Nephron (organoid): ENCODE measurements at regions not wholly inside any gene's neighbourhood (a gene's known extent, or its start where the extent isn't known, plus 50 kb on each side); places are given as distances from the start of the nearest gene placed in this dataset.
A peak's percentile ranks its signal among the peaks of the same experiment; 100 is the strongest.

ENCODE experiments used
- H3K27ac Mint-ChIP-seq, 3 experiments: 2 replicates each; pipeline ENCODE4 v1.8.0; 2020; ENCODE audit warnings: mixed read lengths in 3 of 3, mild to moderate bottlenecking in 2 of 3, moderate library complexity in 1 of 3
- H3K27me3 Mint-ChIP-seq: 2 replicates; pipeline ENCODE4 v1.8.0; 2021; ENCODE audit warnings: low read depth, mild to moderate bottlenecking, moderate library complexity, mixed read lengths
- H3K36me3 Mint-ChIP-seq: 2 replicates; pipeline ENCODE4 v1.8.0; 2020; ENCODE audit warnings: low read depth, mixed read lengths
- H3K4me1 Mint-ChIP-seq: 2 replicates; pipeline ENCODE4 v1.8.0; 2020; ENCODE audit warnings: mixed read lengths
- H3K4me3 Mint-ChIP-seq, 3 experiments: 2 replicates each; pipeline ENCODE4 v1.8.0; 2020; ENCODE audit warnings: mild to moderate bottlenecking in 3 of 3, mixed read lengths in 3 of 3, moderate library complexity in 2 of 3
- H3K9me3 Mint-ChIP-seq: 2 replicates; pipeline ENCODE4 v1.8.0; 2020; ENCODE audit warnings: mixed read lengths
- TF ChIP-seq, protein P1 (sequence below), 3 experiments: fragments of 200-600 bp; sonication (generic); IDR thresholded peaks; one replicate each; pipeline ENCODE4 v1.5.0; 2021; ENCODE audit warnings: antibody characterized with exemption in 3 of 3; ENCODE audit not compliant: unreplicated experiment in 3 of 3

DNA sequence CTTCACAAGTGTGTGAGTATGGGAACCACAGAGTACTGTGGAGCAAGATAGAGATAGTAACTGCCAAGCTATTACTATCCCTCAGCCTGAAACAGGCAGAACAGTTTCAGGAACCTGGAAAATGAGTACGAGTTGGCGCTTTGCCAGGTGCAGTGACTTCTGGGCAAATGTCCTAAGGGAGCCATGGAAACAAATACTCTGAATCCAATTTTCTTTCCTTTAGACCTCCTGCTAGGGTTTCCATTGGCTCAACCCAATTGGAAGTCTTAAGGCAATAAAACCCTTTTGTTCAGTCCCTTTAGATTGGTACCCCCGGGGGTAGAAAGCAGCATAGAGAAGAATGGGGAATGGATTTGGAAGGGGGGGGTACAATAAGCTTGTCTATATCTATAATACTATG is 205.0 kb upstream of the EPHA7 start:
- no peaks in the 10 kb centered on the region for H3K9me3 Mint-ChIP-seq
- no peaks in the 10 kb centered on the region for H3K27me3 Mint-ChIP-seq
- TF ChIP-seq, protein P1, sequence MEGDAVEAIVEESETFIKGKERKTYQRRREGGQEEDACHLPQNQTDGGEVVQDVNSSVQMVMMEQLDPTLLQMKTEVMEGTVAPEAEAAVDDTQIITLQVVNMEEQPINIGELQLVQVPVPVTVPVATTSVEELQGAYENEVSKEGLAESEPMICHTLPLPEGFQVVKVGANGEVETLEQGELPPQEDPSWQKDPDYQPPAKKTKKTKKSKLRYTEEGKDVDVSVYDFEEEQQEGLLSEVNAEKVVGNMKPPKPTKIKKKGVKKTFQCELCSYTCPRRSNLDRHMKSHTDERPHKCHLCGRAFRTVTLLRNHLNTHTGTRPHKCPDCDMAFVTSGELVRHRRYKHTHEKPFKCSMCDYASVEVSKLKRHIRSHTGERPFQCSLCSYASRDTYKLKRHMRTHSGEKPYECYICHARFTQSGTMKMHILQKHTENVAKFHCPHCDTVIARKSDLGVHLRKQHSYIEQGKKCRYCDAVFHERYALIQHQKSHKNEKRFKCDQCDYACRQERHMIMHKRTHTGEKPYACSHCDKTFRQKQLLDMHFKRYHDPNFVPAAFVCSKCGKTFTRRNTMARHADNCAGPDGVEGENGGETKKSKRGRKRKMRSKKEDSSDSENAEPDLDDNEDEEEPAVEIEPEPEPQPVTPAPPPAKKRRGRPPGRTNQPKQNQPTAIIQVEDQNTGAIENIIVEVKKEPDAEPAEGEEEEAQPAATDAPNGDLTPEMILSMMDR (IDR thresholded peaks at IDR 0.05; ENCODE audit: unreplicated experiment in 3 of 3): no peak
- H3K36me3 Mint-ChIP-seq: no peaks in the 10 kb centered on the region
- H3K27ac Mint-ChIP-seq: no peak overlapping the region
- no peak overlapping the region for H3K4me3 Mint-ChIP-seq
- H3K4me1 Mint-ChIP-seq: peaks cover 4% of the 10 kb centered on the region

- TF ChIP-seq, protein P1 (IDR thresholded peaks at IDR 0.05; ENCODE audit: unreplicated experiment in 3 of 3): no peak
- no peaks in the 10 kb centered on the region for H3K9me3 Mint-ChIP-seq
Measured at GRCh38 chr6:93621442-93621841, 202.1 kb upstream of the EPHA7 start.

GRCh38 chr6:93604951-93605350 is 185.6 kb upstream of the EPHA7 start:
- H3K27me3 Mint-ChIP-seq: no peaks in the 10 kb centered on the region
- H3K4me3 Mint-ChIP-seq: no peak overlapping the region
- no peak overlapping the region for H3K27ac Mint-ChIP-seq
- H3K36me3 Mint-ChIP-seq: no peaks in the 10 kb centered on the region
- H3K4me1 Mint-ChIP-seq: no peaks in the 10 kb centered on the region
- TF ChIP-seq, protein P1 (IDR thresholded peaks at IDR 0.05; ENCODE audit: unreplicated experiment in 3 of 3): no peak
- H3K9me3 Mint-ChIP-seq: peaks cover under 1% of the 10 kb centered on the region

More at GRCh38 chr6:93621442-93621841, 202.1 kb upstream of the EPHA7 start:
- Mint-ChIP-seq H3K36me3 (no peaks in the 10 kb centered on the region), H3K4me3 (no peak overlapping the region), H3K4me1 (peaks cover 4% of the 10 kb centered on the region), H3K27me3 (no peaks in the 10 kb centered on the region), H3K27ac (peak overlapping the region in 2 of 3 experiments; percentile 47 to 66)

GRCh38 chr6:93592417-93592816 is 173.1 kb upstream of the EPHA7 start:
- H3K4me3 Mint-ChIP-seq: no peak overlapping the region
- H3K27ac Mint-ChIP-seq: no peak overlapping the region
- peaks cover 5% of the 10 kb centered on the region for H3K9me3 Mint-ChIP-seq
- no peaks in the 10 kb centered on the region for H3K4me1 Mint-ChIP-seq
- no peaks in the 10 kb centered on the region for H3K27me3 Mint-ChIP-seq
- TF ChIP-seq, protein P1 (IDR thresholded peaks at IDR 0.05; ENCODE audit: unreplicated experiment in 3 of 3): no peak
- H3K36me3 Mint-ChIP-seq: no peaks in the 10 kb centered on the region

DNA sequence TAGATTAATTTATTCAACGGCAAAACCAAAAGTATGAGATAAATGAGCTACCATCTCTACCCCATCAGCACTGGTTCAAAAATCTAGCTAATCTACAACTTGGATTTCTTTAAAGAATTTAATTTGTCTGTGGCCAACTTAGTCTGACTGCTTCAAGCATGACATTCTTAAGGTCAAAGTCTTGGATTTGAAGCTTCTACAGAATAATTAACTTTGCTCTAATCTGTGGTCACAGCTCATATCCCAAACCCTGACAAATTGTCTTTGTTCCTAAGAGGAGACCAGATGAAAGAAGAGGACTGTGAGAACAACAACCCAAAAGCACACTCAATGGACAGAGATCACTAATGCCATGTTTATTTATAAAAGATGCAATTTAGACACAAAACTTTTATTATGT is 166.9 kb upstream of the EPHA7 start:
- Mint-ChIP-seq H3K9me3 (no peaks in the 10 kb centered on the region), H3K36me3 (no peaks in the 10 kb centered on the region), H3K27me3 (no peaks in the 10 kb centered on the region), H3K27ac (peak overlapping the region; percentile 67 to 91 (median 68)), H3K4me3 (no peak overlapping the region), H3K4me1 (no peaks in the 10 kb centered on the region)
- TF ChIP-seq, protein P1 (IDR thresholded peaks at IDR 0.05; ENCODE audit: unreplicated experiment in 3 of 3): no peak

GRCh38 chr6:93584300-93584699 is 164.9 kb upstream of the EPHA7 start:
- Mint-ChIP-seq H3K9me3 (no peaks in the 10 kb centered on the region), H3K27ac (peak overlapping the region in 1 of 3 experiments; percentile 39), H3K36me3 (no peaks in the 10 kb centered on the region), H3K4me1 (no peaks in the 10 kb centered on the region), H3K27me3 (no peaks in the 10 kb centered on the region), H3K4me3 (no peak overlapping the region)
- TF ChIP-seq, protein P1 (IDR thresholded peaks at IDR 0.05; ENCODE audit: unreplicated experiment in 3 of 3): no peak
